CD4-positive, alpha-beta T cell treated with Interleukin-21 for 1 hour (primary cell): ENCODE measurements at regions not wholly inside any gene's neighbourhood (a gene's known extent, or its start where the extent isn't known, plus 50 kb on each side); places are given as distances from the start of the nearest gene placed in this dataset.
"Not testable (repeated sequence)": the region's sequence is repeated elsewhere in the genome, so short reads cannot be mapped to it uniquely, and the experiment has no call there.

ENCODE experiments used
- DNase-seq: peaks from one replicate; pipeline ENCODE4 v3.0.0-alpha.2; 2020

GRCh38 chr4:175290401-175290800, 372.2 kb downstream of the ADAM29 start:
- DNase-seq: no peak

GRCh38 chr4:175297965-175298565, 379.9 kb downstream of the ADAM29 start:
- no peak for DNase-seq

- DNase-seq: no peak
These were observed 388.3 kb downstream of the ADAM29 start for GRCh38 chr4:175306436-175306835.

- DNase-seq: no peak
These were observed 389.2 kb downstream of the ADAM29 start for GRCh38 chr4:175307326-175307725.

GRCh38 chr4:175308236-175308635, 390.1 kb downstream of the ADAM29 start:
- no peak for DNase-seq

GRCh38 chr4:175309041-175309440, 390.9 kb downstream of the ADAM29 start:
- no peak for DNase-seq

GRCh38 chr4:175325230-175325629, 407.1 kb downstream of the ADAM29 start:
- no peak for DNase-seq

GRCh38 chr4:175326796-175327195, 408.6 kb downstream of the ADAM29 start:
- no peak for DNase-seq

- no peak for DNase-seq
These were observed 412.1 kb downstream of the ADAM29 start for GRCh38 chr4:175330236-175330635.

GRCh38 chr4:175330652-175331051, 412.5 kb downstream of the ADAM29 start:
- DNase-seq: no peak

- no peak for DNase-seq
These were observed 417.2 kb downstream of the ADAM29 start for GRCh38 chr4:175335331-175335730.

GRCh38 chr4:175336570-175336969, 418.4 kb downstream of the ADAM29 start:
- not testable (repeated sequence) for DNase-seq

- no peak for DNase-seq
These were observed 421.0 kb downstream of the ADAM29 start for GRCh38 chr4:175339100-175339707.

GRCh38 chr4:175341203-175341755, 423.1 kb downstream of the ADAM29 start:
- DNase-seq: no peak

GRCh38 chr4:175346376-175346775, 428.2 kb downstream of the ADAM29 start:
- DNase-seq: no peak

GRCh38 chr4:175350246-175350645, 432.1 kb downstream of the ADAM29 start:
- DNase-seq: no peak

- DNase-seq: no peak
These were observed 433.3 kb downstream of the ADAM29 start for GRCh38 chr4:175351473-175351872.

- no peak for DNase-seq
These were observed 443.0 kb downstream of the GPM6A start for GRCh38 chr4:175369087-175369486.

- DNase-seq: no peak
These were observed 441.0 kb downstream of the GPM6A start for GRCh38 chr4:175371091-175371490.

GRCh38 chr4:175373031-175373430, 439.0 kb downstream of the GPM6A start:
- no peak for DNase-seq

- no peak for DNase-seq
These were observed 437.6 kb downstream of the GPM6A start for GRCh38 chr4:175374459-175374858.

GRCh38 chr4:175376287-175376977, 435.6 kb downstream of the GPM6A start:
- no peak for DNase-seq

GRCh38 chr4:175377203-175377602, 434.9 kb downstream of the GPM6A start:
- no peak for DNase-seq

- no peak for DNase-seq
These were observed 433.7 kb downstream of the GPM6A start for GRCh38 chr4:175378372-175378771.
